COR-L47 (cell line): ENCODE measurements at regions not wholly inside any gene's neighbourhood (a gene's known extent, or its start where the extent isn't known, plus 50 kb on each side); places are given as distances from the start of the nearest gene placed in this dataset.

ENCODE experiments used
- DNase-seq: peaks from one replicate; lab custom pipeline; 2025; lab: John Stamatoyannopoulos, UW

GRCh38 chr9:71589612-71590011, 178.7 kb downstream of the CEMIP2 start:
- DNase-seq: no peak

DNA sequence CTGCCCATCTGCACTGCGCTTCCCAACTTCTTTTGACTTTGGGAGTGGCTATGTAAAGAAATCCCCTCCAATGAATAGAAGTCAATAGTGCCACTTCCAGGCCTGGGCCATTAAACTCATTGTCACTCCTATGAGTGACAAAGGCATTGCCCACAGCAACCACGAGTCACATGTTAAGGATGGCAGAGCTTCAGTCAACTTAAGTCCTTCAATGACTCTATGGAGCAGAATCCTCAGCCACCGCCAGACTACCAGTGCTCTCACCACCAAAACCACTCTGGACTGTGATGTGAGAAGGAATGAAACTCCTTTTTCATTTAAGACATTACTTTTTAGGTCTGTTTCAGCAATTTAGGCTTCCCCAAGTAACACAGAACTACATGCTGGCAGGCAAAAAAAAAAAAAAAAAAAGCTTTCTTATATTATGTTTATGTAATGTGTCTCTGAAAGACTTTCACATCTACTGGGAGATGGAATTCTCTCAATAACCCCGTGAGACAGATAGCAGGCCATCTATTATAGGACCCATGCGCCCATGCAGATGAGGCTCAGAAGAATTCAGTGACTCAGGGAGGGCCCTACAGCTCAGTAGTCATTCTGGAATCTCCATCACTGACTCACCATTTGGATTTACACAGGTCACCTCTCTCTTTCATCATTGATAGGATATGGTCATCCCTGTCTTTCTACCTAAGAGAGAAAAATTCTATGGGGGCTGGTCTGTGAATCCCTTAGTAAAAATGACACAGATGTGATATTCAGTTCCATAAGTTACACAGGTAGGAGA, 180.5 kb downstream of the CEMIP2 start:
- no peak for DNase-seq

DNA sequence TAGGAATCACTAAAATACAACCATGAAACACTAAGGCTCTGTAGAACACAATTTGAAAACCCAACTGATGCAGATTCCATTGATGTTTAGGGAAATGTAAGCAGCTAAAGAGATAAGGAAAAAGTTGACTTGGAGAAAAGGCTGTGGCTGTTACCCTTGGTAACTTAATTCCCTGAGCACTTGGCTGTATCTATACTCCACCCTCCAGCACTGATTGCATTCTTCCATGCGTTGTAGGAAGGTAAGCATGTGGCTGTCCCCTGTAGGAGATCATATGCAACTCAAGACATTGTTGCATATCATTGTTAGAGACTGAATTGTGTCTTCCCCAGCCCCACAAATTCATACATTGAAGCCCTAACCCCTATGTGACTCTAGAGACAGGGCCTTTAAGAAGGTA, 184.5 kb downstream of the CEMIP2 start:
- DNase-seq: no peak

- no peak for DNase-seq
Measured at GRCh38 chr9:71582347-71582746, 186.0 kb downstream of the CEMIP2 start.

- DNase-seq: no peak
Measured at GRCh38 chr9:71581101-71581500, 187.2 kb downstream of the CEMIP2 start.

DNA sequence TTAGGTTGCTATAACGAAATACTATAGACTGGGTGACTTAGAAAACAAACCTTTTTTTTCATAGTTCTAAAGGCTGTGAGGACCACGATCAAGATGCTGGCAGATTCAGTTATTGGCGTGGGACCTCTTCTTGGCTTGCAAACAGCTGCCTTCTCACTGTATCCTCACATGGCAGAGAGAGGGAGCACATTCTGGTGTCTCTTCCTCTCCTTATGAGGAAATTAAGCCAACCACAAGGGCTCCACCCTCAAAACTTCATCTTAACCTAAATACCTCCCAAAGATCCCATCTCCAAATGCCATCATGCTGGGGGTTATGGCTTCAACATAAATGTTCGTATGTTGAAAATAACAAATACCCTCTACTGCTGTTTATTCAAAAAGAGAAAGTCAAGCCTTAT, 197.1 kb downstream of the CEMIP2 start:
- DNase-seq: no peak

DNA sequence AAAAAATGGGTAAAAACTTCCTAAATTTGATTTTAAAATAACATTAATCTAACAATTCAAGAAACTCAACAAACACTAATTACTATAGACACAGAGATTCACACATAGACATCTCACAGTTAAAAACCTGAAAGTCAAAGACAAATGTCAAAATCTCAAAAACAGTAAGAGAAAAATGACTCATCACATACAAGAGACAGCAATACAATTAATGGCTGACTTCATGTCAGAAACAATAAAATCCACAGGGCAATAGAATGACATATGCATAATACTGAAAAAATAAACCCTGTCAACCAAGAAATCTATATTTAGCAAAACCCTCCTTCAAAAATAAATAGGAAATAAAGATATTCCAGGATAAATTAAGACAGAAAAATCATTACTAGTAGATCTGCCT, 200.4 kb downstream of the CEMIP2 start:
- DNase-seq: no peak

DNA sequence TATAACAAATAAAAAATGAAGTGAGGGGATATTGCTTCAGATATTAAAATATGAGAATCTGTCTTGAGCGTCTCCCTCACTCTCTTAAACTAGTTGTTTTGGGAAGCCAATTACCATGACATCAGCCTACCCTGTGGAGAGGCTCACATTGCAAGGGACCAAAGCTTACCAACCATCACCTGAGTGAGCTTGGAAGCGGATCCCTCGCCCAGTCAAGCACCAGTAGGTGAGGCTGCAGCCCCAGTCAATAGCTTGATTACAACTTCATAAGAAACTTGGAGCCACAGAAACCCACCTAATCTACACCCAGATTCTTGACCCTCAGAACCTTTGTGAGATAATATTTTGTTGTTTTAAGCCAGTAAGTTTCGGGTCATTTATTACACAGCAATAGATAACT, 206.2 kb downstream of the CEMIP2 start:
- DNase-seq: no peak

- DNase-seq: no peak
Measured at GRCh38 chr9:71557310-71557709, 211.0 kb downstream of the CEMIP2 start.

GRCh38 chr9:71552480-71552879, 215.8 kb downstream of the CEMIP2 start:
- peak; percentile 79 for DNase-seq

DNA sequence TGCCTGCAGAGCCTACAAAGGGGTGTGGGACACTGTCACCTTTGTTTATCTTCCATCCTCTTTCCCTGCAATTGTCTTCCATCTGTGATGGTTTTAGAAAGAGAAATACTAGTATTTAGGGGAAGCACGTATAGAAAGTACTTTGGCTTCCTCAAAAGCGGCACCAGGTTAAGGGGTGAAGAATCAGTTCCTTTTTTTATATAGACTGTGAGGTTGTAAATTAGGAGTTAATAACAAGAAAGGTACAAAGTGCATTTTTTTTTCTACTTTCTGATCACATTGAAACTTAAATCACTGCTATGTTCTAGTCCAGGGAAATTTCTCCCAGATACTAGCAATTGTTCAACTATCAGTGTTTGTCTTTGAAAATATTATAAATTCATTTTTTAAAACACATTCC, 219.3 kb downstream of the CEMIP2 start:
- no peak for DNase-seq

DNA sequence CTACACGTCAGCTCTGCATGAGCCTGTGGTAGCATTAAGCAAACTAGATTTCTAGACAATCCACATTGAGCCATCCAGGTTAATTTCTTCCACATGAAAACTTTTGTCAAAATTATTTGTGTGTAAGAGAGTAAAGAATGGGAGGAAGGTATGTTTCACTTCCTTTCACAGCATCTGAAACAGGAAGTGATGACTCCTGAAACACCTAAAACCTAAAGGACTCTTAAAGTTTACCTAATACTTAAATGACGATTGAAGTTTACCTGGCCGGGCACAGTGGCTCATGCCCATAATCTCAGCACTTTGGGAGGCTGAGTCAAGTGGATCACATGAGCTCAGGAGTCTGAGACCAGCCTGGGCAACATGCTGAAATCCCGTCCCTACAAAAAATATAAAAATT, 223.8 kb downstream of the CEMIP2 start:
- DNase-seq: no peak

GRCh38 chr9:71541436-71541835, 226.9 kb downstream of the CEMIP2 start:
- no peak for DNase-seq

DNA sequence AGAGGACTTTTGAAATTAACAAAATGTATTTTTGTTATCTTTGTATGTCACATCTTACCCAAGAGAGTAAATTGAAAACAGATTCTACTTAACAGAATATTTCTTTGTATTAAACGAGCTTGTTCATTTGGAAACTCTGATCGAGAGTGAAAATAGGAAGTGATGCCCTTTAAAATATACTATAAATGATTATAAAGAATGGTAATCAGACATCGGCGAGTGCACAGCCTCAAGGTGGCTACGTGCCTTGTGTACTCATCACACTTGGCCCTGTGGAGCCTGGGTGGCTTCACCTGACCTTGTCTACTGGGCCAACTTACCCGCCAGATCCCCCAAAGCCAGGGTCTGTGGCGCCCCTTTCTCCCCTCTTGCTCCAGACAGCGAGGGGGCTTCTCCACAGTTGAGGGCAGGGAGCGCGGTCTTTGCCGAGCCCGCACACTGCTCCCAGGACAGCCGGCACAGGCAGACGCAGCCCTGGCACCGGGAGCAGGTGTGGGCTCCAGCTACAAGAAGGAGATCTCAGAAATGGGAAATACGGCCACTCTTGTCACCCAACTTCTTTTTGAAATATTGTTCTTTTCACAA, 243.2 kb downstream of the CEMIP2 start:
- no peak for DNase-seq

DNA sequence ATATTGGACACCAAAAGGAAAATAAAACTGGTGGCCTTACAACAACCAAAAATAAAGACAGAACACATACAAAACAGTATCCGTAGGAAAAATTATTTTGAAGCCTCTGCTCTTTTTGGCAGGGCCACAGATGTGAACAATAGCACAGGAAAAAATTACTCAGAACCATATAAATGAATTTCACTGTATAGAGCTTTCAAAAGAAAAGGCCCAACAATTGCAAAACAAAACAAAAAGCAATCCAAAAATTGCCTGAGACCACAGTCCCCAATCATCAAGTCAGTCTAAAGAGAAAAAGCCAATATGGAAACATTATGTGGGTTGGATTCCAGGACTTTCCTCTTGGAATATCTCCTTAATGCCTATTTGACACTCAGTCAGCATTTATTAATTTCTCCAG, 243.8 kb downstream of the CEMIP2 start:
- DNase-seq: no peak

GRCh38 chr9:71521132-71521531, 247.2 kb downstream of the CEMIP2 start:
- no peak for DNase-seq

DNA sequence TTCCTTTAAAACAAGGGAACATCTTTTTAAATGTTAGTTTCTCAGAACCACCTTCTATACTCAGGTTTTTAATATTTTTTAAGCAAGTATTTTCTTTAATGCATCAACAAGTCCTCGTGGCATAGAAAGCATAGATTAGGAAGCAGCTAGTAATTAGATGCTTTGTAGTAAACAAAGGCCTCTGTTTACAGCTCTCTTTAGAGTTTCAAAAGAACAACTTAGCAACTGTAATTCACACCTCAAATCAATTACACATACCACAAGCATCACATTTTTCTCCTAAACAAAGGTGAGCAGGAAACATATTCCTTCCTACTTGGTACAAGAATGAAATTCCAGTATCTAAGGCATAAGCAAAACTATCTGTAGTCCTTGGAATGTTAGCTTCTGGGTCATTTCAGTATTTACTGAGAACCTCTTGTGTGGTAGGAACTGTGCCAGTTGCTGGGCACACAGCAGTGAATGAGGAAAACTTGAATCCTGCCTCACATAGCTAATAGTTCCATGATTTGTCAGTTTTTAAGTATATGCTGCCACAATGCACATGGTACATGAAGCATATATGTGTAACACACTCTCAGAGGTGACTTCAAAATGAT, 249.1 kb downstream of the CEMIP2 start:
- no peak for DNase-seq

GRCh38 chr9:71518045-71518827, 250.1 kb downstream of the CEMIP2 start:
- DNase-seq: no peak

DNA sequence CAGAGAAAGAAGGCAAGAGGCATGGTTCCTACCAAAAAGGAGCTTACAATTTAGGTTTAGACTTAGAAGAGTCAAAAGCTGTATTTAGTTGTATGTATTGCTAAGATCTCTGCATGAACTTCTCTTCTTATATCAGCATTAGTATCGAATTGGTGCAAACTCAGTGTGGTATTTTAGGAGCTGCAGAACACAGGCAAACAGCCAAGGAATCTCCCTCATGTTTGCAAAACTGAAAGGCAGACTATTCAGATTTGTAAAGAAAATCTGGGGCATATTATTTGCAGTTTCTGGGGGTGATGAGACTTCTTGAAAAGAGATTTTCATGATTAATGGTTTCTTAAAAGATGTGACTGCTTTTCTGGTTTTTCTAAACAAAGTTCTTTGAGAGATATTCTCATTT, 252.7 kb downstream of the CEMIP2 start:
- DNase-seq: no peak

DNA sequence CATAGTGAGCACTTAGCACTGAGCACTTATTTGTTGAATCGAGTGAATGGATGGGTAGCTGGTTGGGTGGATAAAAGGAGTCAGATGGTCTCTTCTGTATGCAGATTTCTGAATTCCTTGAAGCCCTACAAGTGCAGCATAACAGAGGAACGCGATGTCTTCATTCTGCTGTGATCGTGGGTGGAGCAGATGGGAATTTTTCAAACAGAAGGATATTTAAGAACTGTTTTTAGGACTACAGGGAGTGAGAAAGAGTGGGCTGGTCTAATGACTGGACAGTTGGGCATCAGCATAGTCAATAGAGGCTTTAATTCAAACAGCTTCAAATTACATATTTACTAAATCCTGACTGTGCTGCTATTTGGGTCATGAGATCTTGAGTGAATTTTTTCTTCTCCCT, 253.2 kb downstream of the CEMIP2 start:
- no peak for DNase-seq

DNA sequence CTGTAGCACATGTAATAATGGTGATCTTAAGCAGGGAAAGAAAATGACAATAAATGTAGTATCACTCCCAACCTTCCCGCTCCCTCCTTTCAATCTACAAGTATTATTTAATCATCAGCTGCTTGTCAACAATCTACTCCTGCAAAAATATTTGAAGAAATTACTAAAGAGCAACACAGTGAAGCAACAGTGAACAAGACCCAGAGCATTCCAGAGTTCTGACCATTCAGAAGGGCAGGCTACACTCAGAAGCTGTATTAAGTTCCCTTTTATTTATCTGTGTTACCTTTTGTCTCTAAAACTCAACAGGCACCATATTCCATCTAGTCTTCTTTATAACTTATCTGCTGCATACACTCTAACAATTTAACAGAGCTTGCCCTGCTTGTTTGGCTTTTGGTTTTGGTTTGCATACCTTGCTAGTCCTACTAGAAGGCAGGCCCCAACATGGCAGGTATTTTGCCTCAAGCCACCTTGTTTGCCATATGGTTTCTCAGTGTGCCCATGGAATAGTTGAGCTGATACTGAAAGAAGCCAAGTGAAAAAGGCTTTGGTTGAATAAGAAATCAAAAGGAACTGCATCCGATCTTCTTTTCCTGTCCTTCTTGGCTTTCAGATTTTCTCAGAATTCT, 253.9 kb downstream of the CEMIP2 start:
- no peak for DNase-seq

DNA sequence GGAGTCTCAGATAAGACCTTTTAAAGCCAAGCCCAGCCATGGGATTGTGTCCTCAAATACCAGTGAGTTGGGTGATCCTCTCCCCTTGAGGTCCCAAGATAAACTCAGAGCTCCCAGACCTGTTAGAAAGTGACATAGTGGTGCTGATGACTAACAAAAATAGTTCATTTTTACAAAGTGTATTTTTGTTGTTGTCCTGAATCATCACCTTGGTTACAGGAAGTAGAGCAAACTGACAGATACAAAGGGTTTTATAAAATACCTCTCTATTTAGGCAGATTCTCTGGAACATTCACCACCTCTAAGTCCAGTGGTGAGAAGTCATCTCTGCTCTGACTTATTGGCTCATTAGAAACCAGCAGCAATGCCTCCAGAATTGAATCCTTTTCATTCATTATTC, 259.3 kb downstream of the CEMIP2 start:
- no peak for DNase-seq
